Transverse colon (tissue), 4 donors: ENCODE measurements at regions not wholly inside any gene's neighbourhood (a gene's known extent, or its start where the extent isn't known, plus 50 kb on each side); places are given as distances from the start of the nearest gene placed in this dataset.

Experiments
- DNase-seq: peaks from one replicate; pipeline ENCODE4 v3.0.0-alpha.2; 2019
- H3K27ac ChIP-seq, 4 donors: fragments of 200-600 bp; sonication (generic); 2 replicates each; pipeline ENCODE4 v1.5.1; 2016 to 2018; ENCODE audit warnings: inconsistent platforms in 4 of 4
- H3K27me3 ChIP-seq: fragments of 200-600 bp; sonication (generic); 2 replicates; pipeline ENCODE4 v1.5.1; 2017; ENCODE audit warnings: inconsistent platforms
- H3K36me3 ChIP-seq, 4 donors: fragments of 200-600 bp; sonication (generic); 2 replicates each; pipeline ENCODE4 v1.5.1; 2017 to 2019; ENCODE audit warnings: inconsistent platforms in 4 of 4
- H3K4me1 ChIP-seq, 4 donors: fragments of 200-600 bp; sonication (generic); 2 replicates each; pipeline ENCODE4 v1.5.1; 2017 to 2020; ENCODE audit warnings: inconsistent platforms in 4 of 4
- H3K4me3 ChIP-seq, 4 donors: fragments of 200-600 bp; sonication (generic); 1 replicate in 1 of 4; 2 replicates in 3 of 4; pipeline versions ENCODE4 v1.5.1 to v1.6.1; 2017 to 2019; ENCODE audit warnings: inconsistent platforms in 4 of 4
- H3K9me3 ChIP-seq, 2 donors: fragments of 200-600 bp; sonication (generic); 2 replicates each; pipeline ENCODE4 v1.5.1; 2017 to 2019; ENCODE audit warnings: inconsistent platforms in 2 of 2
- EP300 ChIP-seq: sonication (generic); formaldehyde crosslinking; IDR thresholded peaks from one replicate; pipeline ENCODE4 v1.6.1; 2017; ENCODE audit warnings: antibody characterized with exemption, low read depth
- POLR2A ChIP-seq: fragments of 450-650 bp; IDR thresholded peaks from one replicate; pipeline ENCODE4 v1.6.1; 2016; ENCODE audit warnings: antibody characterized with exemption, mild to moderate bottlenecking, moderate library complexity
- POLR2AphosphoS5 ChIP-seq, 3 donors: sonication (generic); formaldehyde crosslinking; IDR thresholded peaks; one replicate each; pipeline ENCODE4 v1.6.1; 2016; ENCODE audit warnings: antibody characterized with exemption in 3 of 3
- WGBS, 2 donors: methylation state at CpG; one replicate each; pipeline ENCODE4 v1.1.5; 2018; ENCODE audit warnings: low coverage in 1 of 2; 5-methylcytosine and 5-hydroxymethylcytosine counted together
- in situ Hi-C, 4 donors: fragments of 200-750 bp; cut with MboI; loops; one replicate each; pipeline versions ENCODE4 v1.15.0 to v1.15.1; 2017; ENCODE audit warnings: low sequenced_read_pairs in 3 of 4, low pct_ligation_motif_present in 1 of 4, low pct_unique_long_range_greater_than_20kb in 1 of 4
- intact Hi-C: fragments of 100-400 bp; cut with DNase I; formaldehyde crosslinking; loops from one replicate; pipeline ENCODE4 v1.15.1; 2023; ENCODE audit warnings: low total_unique reads
- small RNA-seq, 4 donors: library from RNA; depleted of rRNA; stranded (forward); fragments of <200 nt; gene quantifications; one replicate each; pipeline ENCODE3, GENCODE V24; 2016
- TF ChIP-seq, protein P1 (sequence below), 5 experiments: fragments of 200-600 bp in 3 of 5; fragments of 450-650 bp in 2 of 5; sonication (generic) in 3 of 5; IDR thresholded peaks; 1 replicate in 2 of 5; 2 replicates in 3 of 5; pipeline ENCODE4 v1.5.1; 2016 to 2017; ENCODE audit warnings: antibody characterized with exemption in 5 of 5, inconsistent platforms in 3 of 5, mild to moderate bottlenecking in 2 of 5, moderate library complexity in 1 of 5

DNA sequence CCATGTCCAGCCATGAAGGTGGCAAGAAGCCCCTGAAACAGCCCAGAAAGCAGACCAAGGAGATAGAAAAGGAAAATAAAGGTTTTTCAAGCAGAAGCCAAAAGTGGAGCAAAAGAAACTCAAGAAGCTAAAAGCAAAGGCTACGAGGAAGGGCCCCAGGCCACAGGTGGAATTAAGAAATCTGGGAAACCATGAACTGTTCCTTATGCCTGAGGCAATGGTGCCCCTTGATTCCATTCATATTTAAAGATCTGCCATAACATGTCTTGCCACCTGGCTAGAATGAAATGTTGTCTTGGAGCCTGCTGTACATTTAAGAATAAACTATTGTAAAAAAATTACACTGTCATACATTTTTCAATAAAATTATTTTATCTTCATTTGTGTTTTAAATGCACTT lies 59.5 kb upstream of the TARS1 start:
- H3K27ac ChIP-seq = no peak overlapping the region
- no peaks in the 10 kb centered on the region for H3K27me3 ChIP-seq
- H3K36me3 ChIP-seq = no peaks in the 10 kb centered on the region
- no peak for DNase-seq
- peaks cover 0 to 7% of the 10 kb centered on the region in 2 donors for H3K9me3 ChIP-seq
- intact Hi-C loops (no loop called here), in situ Hi-C loops (no loop called here)
- H3K4me3 ChIP-seq = no peak overlapping the region
- WGBS, 2 donors = 70 to 73% methylated on average over 1 of the region's 1 CpG
- TF ChIP-seq POLR2A (no peak), POLR2AphosphoS5 (IDR thresholded peaks at IDR 0.05) (no peak), EP300 (no peak)
- TF ChIP-seq, protein P1, sequence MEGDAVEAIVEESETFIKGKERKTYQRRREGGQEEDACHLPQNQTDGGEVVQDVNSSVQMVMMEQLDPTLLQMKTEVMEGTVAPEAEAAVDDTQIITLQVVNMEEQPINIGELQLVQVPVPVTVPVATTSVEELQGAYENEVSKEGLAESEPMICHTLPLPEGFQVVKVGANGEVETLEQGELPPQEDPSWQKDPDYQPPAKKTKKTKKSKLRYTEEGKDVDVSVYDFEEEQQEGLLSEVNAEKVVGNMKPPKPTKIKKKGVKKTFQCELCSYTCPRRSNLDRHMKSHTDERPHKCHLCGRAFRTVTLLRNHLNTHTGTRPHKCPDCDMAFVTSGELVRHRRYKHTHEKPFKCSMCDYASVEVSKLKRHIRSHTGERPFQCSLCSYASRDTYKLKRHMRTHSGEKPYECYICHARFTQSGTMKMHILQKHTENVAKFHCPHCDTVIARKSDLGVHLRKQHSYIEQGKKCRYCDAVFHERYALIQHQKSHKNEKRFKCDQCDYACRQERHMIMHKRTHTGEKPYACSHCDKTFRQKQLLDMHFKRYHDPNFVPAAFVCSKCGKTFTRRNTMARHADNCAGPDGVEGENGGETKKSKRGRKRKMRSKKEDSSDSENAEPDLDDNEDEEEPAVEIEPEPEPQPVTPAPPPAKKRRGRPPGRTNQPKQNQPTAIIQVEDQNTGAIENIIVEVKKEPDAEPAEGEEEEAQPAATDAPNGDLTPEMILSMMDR (IDR thresholded peaks at IDR 0.05) = no peak
- no peaks in the 10 kb centered on the region for H3K4me1 ChIP-seq

Small RNA genes in the stretch of these regions (small RNA-seq; reads per million reads assigned to genes)
- gene AC010343.2 = 0 reads per million in 4 donors
- 0 reads per million in 4 donors for gene AC025459.1
